ENCODE measurements at regions not wholly inside any gene's neighbourhood (a gene's known extent, or its start where the extent isn't known, plus 50 kb on each side); places are given as distances from the start of the nearest gene placed in this dataset.

- H3K27me3 ChIP-seq (ENCODE audit: control insufficient read depth, insufficient read depth, low read length): no peaks in the 10 kb centered on the region
- no peaks in the 10 kb centered on the region for H3K36me3 ChIP-seq (ENCODE audit: control insufficient read depth, insufficient read depth, low read length)
- DNase-seq (ENCODE audit: low read depth): no peak
- TF ChIP-seq CTCF (IDR thresholded peaks at IDR 0.05; ENCODE audit: insufficient read depth, low read length, poor library complexity, severe bottlenecking): no peak
- H3K4me3 ChIP-seq (ENCODE audit: low read depth, low read length): no peak overlapping the region
Observed at GRCh38 chr2:607709-608108, 69.5 kb downstream of the TMEM18 start.

DNA sequence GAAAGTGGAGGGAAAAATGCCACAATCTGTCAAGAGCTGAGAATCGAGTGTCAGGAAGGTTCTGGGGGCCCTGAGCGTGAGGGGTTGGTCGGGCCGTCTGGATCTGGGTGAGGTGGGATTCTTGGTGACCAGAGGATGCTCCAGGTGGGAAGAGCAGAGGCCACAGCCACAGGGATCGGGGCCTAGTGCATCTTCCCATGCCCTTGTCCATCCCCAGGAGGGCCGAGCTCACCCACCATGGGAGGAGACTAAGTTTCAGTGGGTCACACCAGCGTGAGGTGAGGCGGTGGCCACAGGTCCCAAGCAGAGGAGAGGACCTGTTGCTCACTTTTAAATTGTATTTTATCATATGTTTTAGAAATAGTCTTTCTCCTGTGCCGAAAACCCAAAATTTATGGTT lies 70.0 kb downstream of the TMEM18 start:
- no peak for TF ChIP-seq CTCF (IDR thresholded peaks at IDR 0.05; ENCODE audit: insufficient read depth, low read length, poor library complexity, severe bottlenecking)
- no peak for DNase-seq (ENCODE audit: low read depth)
- Histone ChIP-seq H3K27me3 (ENCODE audit: control insufficient read depth, insufficient read depth, low read length) (no peaks in the 10 kb centered on the region), H3K36me3 (ENCODE audit: control insufficient read depth, insufficient read depth, low read length) (no peaks in the 10 kb centered on the region), H3K4me3 (ENCODE audit: low read depth, low read length) (no peak overlapping the region)

DNA sequence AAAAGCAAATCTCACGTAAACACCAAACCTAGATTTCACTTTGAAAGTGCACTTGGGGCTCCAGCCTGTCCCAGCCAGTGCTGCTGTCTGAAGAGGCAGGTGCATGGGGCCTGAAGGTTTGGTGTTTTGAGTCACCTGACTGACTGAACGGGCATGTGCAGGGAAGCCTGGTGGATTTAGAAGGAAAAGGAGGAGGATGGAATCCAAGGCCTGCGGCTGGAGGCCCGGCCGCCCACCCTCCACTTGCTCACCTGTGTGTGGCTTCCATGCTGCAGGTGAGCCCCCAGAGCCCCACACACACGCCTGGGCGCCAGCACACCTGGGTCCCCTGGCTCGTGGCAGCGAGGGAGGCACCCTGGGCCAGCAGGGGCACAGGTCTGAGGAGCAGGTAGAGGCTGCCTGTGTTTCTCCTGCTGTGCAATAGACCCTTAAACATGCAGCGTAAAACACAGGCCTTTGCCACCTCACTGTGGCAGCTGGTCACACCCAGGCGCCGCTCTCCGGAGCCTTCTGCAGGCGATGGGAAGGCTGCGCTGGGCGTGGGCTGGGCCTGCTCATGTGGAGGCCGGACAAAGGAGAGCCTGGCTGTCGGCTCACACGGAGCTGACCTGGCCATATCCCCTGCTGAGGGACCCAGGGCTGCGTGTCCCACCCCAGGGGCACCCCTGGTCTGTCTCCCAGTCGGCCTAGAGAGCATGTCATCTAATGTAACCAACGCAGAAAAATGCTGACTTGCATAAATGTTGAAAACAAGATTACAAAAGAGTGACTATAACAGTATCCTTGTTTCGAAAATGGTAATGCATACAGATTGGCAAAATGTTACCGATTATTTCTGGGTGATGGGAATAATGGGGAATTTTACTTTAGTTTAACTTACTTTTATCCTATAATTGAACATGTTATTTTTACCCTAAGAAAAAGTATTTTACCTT lies 71.3 kb downstream of the TMEM18 start:
- H3K27me3 ChIP-seq (ENCODE audit: control insufficient read depth, insufficient read depth, low read length): no peaks in the 10 kb centered on the region
- DNase-seq (ENCODE audit: low read depth): no peak
- H3K36me3 ChIP-seq (ENCODE audit: control insufficient read depth, insufficient read depth, low read length): no peaks in the 10 kb centered on the region
- TF ChIP-seq CTCF (IDR thresholded peaks at IDR 0.05; ENCODE audit: insufficient read depth, low read length, poor library complexity, severe bottlenecking): no peak
- H3K4me3 ChIP-seq (ENCODE audit: low read depth, low read length): no peak overlapping the region

GRCh38 chr2:604854-605524 lies 72.2 kb downstream of the TMEM18 start:
- Histone ChIP-seq H3K36me3 (ENCODE audit: control insufficient read depth, insufficient read depth, low read length) (no peaks in the 10 kb centered on the region), H3K4me3 (ENCODE audit: low read depth, low read length) (no peak overlapping the region), H3K27me3 (ENCODE audit: control insufficient read depth, insufficient read depth, low read length) (no peaks in the 10 kb centered on the region)
- DNase-seq (ENCODE audit: low read depth): no peak
- TF ChIP-seq CTCF (IDR thresholded peaks at IDR 0.05; ENCODE audit: insufficient read depth, low read length, poor library complexity, severe bottlenecking): no peak

DNA sequence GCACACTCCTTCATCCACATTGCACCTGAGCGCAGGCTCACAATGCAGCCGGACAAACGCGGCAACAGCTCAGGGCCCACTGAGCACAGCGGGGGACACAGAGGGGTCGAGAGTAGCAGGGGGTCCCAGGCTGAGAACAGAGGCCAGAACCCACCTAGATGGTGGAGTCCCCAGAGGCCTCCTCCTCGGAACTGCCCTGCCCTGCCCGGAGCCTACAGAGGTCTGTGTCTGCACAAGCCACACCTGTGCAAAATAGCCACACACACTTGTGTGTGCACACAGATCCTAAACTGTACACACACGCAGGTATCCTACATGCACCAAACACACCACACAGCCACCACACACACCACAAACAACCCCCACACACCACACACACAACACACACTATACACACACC lies 72.8 kb downstream of the TMEM18 start:
- no peak for DNase-seq (ENCODE audit: low read depth)
- no peaks in the 10 kb centered on the region for H3K36me3 ChIP-seq (ENCODE audit: control insufficient read depth, insufficient read depth, low read length)
- H3K27me3 ChIP-seq (ENCODE audit: control insufficient read depth, insufficient read depth, low read length): no peaks in the 10 kb centered on the region
- no peak overlapping the region for H3K4me3 ChIP-seq (ENCODE audit: low read depth, low read length)
- TF ChIP-seq CTCF (IDR thresholded peaks at IDR 0.05; ENCODE audit: insufficient read depth, low read length, poor library complexity, severe bottlenecking): no peak
